ENCODE measurements at regions not wholly inside any gene's neighbourhood (a gene's known extent, or its start where the extent isn't known, plus 50 kb on each side); places are given as distances from the start of the nearest gene placed in this dataset.

DNA sequence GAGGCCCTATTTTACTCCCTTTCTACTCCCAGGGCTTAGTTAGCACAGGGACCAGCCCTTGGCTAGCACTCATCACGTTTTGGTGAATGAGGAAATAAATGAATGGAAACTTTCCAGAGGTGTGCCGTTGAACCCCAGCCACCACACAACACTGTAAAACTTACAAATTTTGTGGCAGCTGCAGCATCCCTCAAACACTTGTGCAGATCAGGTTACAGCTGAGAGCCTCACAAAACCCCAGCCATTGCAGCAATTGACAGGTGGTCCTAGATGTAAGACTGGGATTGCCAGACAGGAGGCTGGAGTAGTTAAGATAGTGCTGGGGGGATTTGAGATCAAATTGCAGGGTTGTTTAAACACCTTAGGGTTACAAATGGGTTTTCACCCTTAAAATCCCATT lies 482.2 kb upstream of the KIF2A start:
- no peak for DNase-seq (ENCODE audit: low read depth in 2 of 2)

DNA sequence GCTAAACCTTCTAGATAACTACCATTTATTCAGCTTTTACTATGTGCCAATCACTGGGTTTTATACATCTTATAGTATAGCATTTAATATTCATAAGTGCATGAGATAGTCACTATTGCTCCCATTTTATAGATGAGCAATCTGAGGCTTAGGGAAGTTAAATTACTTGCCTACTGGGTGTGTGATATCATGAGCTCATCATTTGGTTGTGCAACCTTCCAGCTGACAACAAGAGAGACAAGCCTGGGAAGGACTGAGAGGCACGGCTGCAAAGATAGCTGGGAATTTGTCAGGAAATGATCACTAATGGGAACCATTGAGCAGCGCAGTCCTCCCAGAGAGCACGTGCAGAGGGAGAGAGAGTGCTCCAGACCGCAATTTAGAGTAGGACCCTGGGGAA lies 481.6 kb upstream of the KIF2A start:
- no peak for DNase-seq (ENCODE audit: low read depth in 2 of 2)

DNA sequence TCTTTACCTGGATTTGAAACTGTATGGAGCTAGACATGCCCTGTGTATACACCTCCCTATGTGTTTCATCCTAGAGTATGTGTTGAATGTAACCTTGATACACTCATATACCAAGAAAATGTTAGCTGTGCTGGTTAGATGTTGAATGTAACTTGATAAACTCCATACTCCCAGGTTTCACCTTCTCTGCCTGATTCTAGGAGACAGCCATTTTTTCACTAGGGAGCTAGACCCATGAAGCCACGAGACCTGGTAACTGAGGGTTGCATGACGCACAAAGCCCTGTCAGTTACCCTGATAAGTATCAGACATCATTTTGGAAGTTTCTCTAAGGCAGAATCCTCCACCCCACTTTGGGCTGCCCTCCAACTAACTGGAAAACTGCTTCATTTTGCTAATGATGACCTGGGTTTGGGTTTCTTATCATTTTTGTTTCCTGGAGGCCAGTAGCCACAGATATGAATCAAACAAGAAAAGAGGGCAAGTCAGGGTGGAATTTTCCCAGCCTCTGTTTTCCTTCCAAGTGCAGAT lies 478.5 kb upstream of the KIF2A start:
- no peak for DNase-seq (ENCODE audit: low read depth in 2 of 2)

DNA sequence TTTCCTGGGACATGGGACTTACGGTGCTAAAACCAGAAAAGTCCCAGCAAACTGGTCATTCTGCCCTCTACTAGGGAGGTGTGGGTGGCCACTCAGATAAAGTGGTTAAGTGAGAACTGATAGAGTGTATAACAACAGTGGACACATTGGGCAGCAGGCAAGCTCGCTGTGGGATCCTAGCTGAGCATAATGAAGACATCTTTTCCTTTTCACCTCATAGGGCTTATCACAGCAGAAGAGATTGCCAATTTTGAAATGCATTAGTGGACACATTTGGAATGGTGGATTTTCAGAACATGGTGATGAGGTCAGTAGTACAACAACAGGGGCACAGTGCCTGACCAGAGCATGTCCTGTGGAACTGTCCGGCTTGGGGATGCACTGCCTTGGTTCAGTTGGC lies 477.1 kb upstream of the KIF2A start:
- DNase-seq (ENCODE audit: low read depth in 2 of 2), result no peak

DNA sequence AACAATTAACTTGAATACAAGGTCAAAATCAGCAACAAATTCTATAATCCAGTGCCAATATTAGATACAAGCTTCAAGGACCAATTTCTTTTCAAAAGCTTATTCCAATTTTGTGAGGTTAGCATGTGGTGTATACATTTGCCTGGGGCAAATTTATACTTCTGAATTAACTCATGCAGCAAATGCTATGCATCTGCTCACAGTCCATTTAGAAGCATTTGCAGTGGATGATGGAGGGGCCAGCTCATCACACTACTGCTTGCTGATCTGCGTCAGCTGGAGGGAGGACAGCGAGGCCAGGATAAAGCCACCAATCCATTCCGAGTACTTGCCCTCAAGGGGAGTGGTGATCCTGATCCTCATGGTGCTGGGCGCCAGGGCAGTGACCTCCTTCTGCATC lies 474.3 kb upstream of the KIF2A start:
- DNase-seq (ENCODE audit: low read depth in 2 of 2), result no peak

DNA sequence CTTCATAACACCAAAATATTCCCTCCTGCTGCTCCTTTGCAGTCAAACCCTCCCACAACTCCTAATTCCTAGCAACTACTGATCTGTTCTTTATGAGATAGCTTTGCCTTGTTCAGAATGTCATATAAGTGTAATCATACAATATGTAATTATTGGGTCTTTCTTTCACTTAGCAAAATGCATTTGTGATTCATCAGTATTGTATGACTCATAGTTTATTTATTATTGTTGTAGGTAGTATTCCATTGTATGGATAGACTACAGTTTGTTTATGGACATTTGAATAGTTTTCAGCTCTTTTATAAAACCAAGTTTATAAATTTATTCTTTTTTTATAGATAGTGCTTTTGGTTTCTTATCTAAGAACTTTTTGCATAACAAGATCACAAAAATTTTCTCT lies 468.2 kb upstream of the KIF2A start:
- DNase-seq (ENCODE audit: low read depth in 2 of 2), result no peak

DNA sequence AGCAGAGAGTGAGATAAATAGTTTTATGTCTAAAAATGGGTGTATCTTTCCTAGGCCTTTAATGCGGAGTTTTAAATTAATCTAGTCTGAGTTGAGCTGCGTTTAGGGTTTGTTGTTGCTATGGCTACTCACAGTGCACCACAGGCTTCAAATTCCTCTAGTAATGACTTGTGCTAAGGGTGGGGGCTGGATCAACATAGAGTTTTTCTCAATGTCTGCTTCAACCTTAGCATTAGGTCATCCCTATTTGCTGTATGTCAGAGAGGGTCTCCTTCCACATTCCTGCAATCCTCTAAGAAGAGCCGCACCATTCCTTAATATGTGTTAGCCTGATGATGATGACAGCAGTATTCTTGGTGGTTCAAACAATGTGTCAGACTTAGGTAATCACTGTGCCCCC lies 465.6 kb upstream of the KIF2A start:
- no peak for DNase-seq (ENCODE audit: low read depth in 2 of 2)

DNA sequence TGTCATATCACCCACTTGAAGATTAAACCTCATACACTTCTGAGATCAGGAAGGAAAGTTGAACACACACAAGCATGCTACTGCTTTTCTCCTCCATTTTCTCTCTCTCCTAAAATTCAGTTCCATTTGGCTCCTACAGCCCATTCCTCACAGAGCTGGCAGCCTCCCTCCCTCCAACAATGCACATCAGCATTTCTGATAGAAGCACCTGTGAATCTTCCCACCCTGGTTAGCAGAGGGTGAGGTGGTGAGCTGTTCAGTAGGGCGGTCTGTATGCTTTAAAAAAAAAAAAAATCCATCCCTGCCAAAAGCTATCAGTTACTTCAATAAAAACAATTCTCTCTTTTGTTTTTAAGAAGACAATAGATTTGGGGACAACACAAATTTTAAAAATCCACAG lies 463.2 kb upstream of the KIF2A start:
- DNase-seq (ENCODE audit: low read depth in 2 of 2), result no peak

DNA sequence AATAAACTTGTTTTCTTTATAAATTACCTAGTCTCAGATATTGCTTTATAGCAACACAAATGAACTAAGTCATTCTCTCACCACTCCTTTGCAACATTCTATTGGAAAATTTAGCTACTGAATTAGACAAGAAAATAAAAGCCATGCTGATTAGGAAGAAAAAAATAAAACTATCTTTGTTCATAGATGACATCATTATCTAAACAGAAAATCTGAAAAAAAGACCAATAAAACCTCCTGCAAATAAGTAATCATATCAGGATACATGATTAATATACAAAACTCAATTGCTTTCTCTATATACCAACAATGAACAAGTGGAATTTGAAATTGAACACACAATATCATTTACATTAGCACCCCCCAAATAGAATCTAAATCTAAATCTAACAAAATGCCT lies 455.3 kb upstream of the KIF2A start:
- DNase-seq (ENCODE audit: low read depth in 2 of 2), result no peak

DNA sequence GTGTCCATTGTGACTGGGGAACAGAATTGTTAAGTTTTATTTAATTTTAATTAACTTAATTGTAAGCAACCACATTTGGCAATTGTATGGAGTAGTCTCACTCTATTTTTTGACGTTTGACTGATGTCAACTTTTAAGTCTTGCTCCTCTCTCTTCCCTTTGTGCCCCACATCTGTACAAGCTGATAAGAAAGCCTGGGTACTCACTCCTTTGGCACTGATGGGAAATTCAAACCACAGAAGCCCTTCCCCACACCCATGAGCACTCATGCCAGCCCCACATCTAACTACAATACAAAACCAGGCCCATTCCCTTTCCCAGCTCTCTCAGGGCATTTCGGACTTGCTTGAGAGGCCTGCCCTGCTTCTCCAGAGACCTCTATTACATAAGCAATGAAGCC lies 451.5 kb upstream of the KIF2A start:
- DNase-seq (ENCODE audit: low read depth in 2 of 2), result no peak

DNA sequence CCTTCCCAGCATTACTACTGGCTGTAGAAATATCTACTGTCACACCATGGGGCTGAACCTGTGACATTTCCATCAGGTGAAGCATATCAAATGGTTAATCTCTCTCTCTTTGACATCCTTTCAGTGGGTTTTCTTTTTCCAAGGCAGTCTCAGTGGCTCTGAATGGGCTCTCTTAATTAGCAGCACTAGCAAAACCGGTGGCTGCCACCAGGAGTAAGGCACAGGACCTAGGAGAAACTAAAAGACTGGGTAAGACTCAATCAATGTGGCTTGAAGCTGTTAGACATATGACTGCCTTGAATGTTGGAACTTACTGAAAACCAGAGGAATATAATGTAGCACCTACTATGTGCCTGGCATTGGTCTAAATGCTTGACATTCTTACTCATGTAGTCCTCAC lies 445.0 kb upstream of the KIF2A start:
- no peak for DNase-seq (ENCODE audit: low read depth in 2 of 2)

DNA sequence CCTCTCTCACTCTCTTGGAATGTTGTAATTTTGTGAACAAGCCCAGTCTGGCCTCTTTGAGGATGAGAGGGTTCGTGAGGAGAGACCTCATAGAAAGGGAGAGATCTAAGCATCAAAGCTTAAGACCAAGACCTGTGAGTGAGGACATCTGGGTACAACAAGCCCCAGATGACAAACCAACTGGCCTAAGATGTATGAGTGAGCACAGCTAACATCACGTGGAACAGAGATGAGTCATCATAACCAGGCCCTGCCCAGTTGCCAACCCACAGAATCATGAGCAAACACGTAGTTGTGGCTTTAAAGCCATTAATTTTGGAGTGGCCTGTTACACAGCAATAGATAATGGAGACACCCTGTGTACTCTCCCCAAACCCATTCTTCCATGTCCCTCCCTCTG lies 439.1 kb upstream of the KIF2A start:
- no peak for DNase-seq (ENCODE audit: low read depth in 2 of 2)

DNA sequence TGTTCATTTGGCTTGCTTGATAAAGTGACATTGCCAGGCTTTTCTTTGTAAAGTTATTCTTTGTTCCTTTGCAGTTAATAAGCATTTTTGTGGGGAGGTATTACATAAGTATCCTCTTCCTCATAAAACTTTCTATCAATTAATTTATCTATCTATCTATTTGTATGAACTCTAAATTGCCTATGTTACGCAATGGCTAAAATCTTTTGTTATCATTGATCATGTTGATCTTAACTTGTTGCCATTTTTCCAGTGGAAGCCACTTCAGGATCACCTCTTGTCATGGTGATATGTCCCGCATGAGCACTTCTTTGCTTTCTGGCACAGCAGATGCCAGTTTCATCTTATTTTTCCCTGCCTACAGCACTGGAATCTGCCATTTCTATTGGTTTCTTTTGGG lies 436.7 kb upstream of the KIF2A start:
- DNase-seq (ENCODE audit: low read depth in 2 of 2), result no peak

DNA sequence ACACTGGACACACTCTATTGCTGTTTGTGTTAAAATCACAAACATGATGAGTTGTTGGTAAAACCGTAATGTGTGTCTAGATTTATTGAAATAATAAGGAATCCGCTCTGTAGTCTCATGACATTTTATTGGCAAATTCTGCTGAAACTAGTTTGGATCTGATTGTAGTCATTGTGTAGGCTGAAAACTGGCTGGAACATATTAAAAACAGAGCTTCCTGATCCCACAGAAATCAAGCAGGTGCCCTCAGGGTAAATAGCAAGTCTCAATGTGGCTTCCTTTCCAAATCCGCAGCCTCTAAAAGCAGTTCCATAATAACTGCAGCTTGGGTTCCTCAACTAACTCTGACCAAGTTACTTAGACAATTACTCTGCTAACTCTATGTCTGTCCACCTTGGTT lies 427.5 kb upstream of the KIF2A start:
- no peak for DNase-seq (ENCODE audit: low read depth in 2 of 2)

DNA sequence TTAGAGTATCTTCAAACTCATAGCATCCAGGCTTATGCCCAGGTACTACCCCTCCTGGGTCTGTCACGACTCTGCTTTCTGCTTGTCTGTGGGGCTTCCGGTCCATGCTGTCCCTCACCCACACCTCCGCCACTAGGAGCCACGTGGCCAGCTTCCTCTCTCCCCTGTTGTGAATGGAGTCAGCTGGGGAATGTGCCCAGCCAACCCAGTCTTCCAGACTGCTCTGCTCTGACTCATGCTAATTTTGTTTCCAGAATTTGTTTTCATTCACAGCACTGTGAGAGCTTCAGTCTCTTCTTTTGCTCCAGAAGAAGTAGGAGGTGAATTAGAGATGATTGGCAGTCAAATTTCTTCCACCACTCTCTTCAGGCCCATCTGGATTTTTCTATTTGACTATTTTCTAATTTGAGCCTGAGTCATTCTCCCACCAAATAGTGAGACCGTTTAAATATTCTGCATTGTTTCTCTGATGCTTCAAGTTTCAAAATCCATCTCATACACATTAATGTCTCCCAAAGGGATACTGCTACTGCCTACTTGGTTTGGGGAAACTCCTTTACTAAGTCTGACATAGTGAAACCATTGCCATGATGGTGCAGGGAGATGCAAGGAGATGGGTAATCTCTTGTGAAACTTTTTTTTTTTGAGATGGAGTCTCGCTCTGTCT lies 424.1 kb upstream of the KIF2A start:
- no peak for DNase-seq (ENCODE audit: low read depth in 2 of 2)

DNA sequence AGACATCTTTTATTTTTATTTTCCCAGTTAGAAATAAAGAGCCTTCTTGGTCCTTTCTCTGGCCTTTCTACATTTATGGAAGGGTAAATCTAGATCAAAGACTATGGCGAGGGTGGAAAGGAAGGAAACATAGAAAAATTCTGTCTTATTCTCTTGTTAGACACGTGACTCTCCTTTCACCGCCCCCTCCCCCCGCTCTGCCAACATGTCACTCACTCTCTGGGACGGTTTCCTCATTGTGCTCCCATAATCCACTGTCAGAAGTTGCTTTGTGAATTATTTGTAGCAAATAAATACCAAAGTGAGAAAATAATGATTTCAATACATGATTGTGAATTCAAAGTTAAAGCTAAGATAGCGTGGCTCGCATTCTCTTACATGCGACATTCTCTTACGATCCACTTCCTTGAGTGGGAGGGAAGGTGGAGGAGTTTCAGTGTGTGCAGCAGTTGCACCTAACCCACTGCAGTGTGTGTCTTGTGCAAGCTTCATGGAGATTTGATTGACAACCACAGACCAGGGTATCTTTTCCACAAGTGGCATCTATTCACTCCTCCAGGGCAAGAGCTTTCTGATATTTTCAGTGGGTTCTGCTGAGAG lies 423.0 kb upstream of the KIF2A start:
- DNase-seq (ENCODE audit: low read depth in 2 of 2), result no peak

DNA sequence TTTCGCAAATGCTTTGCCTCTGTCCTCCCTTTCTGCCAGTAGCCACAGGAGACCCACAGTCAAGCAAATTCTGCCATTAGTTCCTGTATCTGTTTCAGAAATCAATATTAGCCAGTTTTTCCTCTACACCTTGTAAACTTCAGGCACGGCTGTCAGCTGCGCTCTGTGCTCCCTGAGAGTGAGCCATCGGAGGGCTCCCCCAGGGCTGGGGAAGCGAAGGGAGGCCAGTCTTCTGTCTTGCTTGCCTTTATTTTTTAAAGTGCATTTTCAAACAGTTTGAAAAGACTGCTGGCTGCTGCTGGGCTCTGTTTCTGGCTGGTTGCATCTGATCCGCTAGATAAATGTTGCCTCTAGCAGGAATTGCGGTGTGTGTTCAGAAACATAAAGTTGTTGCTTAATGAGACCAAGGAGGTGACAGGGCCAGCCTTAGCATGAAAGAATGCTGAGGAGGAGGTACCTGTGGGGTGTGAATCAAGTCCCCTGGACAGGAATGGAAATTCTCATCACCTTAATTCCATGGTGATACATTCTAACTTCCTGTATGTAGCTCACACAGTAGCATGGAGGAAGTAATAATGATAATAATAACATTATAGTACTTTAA lies 421.7 kb upstream of the KIF2A start:
- no peak for DNase-seq (ENCODE audit: low read depth in 2 of 2)

DNA sequence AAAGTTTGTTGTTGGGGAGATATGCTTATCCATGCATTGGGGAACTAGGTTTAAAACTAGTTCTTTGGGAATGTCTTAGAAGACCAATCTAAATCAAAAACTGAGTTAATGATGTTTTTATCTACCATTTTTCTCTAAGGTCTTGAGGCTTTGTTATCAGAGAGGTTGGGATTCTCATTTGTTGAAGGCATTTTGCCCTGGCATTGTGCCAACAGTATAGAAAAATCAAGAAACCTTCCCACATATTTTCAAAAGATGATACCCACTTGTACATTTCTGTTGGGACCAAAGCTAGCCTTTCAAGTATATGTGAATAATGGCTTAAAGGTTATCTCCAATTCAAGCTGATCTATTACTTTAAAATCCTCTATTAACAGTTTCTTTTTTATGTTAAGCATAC lies 419.8 kb upstream of the KIF2A start:
- DNase-seq (ENCODE audit: low read depth in 2 of 2), result no peak

DNA sequence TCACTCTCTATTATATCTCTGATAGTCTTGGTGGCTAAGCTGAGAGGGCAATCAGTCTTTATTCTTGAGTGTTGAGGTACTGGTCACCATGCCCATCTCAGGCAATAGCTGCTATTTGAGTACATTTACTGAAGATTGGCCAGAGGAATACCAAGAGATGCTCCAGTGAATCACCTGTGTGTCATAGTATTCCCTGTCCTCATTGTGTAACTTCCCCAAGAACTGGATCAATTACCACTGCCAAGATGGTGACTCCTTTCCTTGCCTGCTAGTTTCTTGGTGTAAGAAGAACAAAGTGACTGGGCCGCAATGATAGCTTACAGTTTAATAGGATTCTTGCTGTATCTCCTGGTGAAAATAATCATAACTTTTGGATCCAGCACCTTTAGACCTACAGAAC lies 418.7 kb upstream of the KIF2A start:
- DNase-seq (ENCODE audit: low read depth in 2 of 2), result no peak

DNA sequence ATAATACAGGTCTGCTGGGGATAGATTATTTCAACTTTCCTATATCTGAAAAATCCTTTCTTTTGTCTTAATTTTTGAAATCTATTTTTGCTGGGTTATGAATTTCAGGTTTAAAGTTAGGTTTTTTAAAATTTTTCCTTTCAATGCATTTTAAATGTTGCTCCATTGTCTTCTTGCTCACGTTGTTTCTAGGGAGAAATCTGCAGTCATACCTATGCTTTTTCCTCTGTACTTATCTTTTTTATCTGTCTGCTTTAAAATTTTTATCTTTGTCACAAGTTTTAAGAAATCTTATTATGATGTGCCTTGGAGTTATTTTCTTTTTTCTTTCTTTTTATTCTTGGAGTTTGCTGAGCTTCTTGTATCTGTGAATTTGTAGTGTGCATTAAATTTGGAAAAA lies 412.0 kb upstream of the KIF2A start:
- DNase-seq (ENCODE audit: low read depth in 2 of 2), result no peak

DNA sequence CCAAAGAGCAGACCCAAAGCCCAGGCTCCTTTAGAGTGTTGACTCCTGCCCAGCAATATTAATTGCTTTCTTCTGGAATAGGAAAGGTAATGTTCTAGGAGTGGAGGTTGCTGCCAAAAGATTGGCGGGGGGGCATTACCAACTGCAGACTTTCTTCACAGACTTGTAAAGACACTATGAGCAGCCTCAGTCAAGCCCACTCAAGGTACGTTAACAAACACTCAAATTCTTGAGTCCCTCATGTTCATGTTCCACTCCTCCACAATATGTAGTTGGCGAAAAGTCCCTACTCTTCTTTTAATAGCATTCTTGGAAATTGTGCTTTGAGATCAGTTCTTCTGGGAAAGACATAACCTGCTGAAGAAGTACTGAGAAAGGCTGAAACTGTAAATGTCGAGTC lies 409.2 kb upstream of the KIF2A start:
- no peak for DNase-seq (ENCODE audit: low read depth in 2 of 2)

DNA sequence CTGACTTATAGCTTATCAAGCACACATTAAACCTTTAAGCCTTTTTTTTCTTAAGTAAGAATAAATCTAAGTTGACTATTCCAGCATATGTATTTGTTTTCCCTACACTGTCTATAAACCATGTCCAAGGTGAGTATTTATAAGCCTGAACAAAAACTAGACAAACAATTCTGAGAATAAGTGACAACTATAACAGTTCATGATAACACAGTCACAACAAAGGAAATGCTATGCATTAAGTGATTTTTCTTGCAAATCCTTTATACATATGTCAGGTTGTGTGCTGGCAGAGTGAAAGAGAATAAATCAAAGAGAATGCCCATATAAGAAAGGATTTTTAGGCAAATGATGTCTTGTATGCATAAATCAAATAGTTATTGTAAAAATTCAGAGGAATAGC lies 408.8 kb upstream of the KIF2A start:
- no peak for DNase-seq (ENCODE audit: low read depth in 2 of 2)

DNA sequence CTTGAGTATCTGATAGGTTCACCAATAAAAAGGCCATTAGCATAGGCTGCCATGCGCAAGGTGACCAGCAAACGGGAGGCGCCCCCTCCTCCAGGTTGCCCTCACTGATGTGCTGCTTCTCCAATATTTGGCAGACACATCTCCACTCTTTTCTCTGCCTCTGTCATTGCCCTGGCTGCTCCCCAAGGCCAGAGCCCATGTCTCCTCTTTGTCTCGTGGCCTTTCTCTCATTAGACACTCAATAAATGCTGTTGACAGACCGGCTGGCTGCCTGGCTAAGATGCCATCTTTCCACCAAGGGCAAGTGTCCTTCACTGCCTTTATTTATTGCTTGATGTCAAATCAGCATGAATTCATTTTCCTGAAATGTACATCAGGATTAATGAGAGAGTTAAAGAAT lies 404.0 kb upstream of the KIF2A start:
- DNase-seq (ENCODE audit: low read depth in 2 of 2), result no peak

DNA sequence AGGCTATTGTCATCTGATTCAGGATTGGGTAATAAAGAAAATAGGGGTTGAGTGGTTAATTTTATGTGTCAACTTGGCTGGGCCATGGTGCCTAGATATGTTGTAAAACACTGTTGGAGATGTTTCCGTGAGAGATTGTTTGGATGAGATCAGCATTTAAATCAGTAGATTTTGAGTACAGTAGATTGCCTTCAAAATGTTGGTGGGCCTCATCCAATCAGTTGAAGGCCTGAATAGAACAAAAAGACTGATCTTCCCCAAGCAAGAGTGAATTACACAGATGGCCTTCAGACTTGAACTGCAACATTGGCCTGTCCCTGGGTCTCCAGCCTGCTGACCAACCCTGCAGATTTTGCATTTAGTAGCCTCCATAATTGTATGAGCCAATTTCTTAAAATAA lies 401.3 kb upstream of the KIF2A start:
- no peak for DNase-seq (ENCODE audit: low read depth in 2 of 2)

All from stimulated activated CD4-positive, alpha-beta T cell treated with anti-CD3 and anti-CD28 coated beads, Interleukin-4, amount 100 ng/mL, for 48 hours (primary cell).